Epithelial cell of esophagus (primary cell): ENCODE measurements at regions not wholly inside any gene's neighbourhood (a gene's known extent, or its start where the extent isn't known, plus 50 kb on each side); places are given as distances from the start of the nearest gene placed in this dataset.

Experiments
- DNase-seq: peaks from one replicate; pipeline ENCODE4 v3.0.0; 2010; ENCODE audit warnings: low read depth
- H3K4me3 ChIP-seq: 2 replicates; pipeline ENCODE4 v1.5.1; 2011; ENCODE audit warnings: mild to moderate bottlenecking, low read length, control low read depth
- TF ChIP-seq, protein P1 (sequence below): IDR thresholded peaks from 2 replicates; pipeline ENCODE4 v1.5.1; 2011; ENCODE audit warnings: low read depth, mild to moderate bottlenecking, low read length, control low read depth, inconsistent platforms; ENCODE audit not compliant: insufficient read depth; ENCODE audit errors: missing control alignments

- H3K4me3 ChIP-seq = no peak overlapping the region
- TF ChIP-seq, protein P1, sequence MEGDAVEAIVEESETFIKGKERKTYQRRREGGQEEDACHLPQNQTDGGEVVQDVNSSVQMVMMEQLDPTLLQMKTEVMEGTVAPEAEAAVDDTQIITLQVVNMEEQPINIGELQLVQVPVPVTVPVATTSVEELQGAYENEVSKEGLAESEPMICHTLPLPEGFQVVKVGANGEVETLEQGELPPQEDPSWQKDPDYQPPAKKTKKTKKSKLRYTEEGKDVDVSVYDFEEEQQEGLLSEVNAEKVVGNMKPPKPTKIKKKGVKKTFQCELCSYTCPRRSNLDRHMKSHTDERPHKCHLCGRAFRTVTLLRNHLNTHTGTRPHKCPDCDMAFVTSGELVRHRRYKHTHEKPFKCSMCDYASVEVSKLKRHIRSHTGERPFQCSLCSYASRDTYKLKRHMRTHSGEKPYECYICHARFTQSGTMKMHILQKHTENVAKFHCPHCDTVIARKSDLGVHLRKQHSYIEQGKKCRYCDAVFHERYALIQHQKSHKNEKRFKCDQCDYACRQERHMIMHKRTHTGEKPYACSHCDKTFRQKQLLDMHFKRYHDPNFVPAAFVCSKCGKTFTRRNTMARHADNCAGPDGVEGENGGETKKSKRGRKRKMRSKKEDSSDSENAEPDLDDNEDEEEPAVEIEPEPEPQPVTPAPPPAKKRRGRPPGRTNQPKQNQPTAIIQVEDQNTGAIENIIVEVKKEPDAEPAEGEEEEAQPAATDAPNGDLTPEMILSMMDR = no peak
- DNase-seq = peak; percentile 97
Observed at GRCh38 chr2:59389240-59389639, 1148.1 kb upstream of the FANCL start.

DNA sequence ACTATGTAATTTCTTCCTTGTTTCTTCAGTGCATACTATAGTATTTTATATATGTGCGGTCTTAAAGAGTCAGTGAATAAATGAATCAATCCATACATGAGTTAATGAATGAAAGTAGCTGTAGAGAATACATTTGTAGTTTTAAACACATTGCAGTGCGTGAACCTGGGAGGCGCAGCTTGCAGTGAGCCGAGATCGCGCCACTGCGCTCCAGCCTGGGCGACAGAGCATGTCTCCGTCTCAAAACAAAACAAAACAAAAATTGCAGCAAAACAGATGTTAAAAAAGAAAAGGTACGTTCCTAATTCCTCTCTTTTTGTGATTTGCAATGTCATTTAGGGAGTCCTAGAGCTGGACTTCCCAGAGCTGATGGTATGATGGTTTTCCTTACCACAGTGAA, 1144.8 kb upstream of the FANCL start:
- H3K4me3 ChIP-seq = no peak overlapping the region
- TF ChIP-seq, protein P1 = no peak
- no peak for DNase-seq

- H3K4me3 ChIP-seq = no peak overlapping the region
- no peak for DNase-seq
- TF ChIP-seq, protein P1 = no peak
Observed at GRCh38 chr2:59383473-59383872, 1142.3 kb upstream of the FANCL start.

GRCh38 chr2:59378127-59378526, 1137.0 kb upstream of the FANCL start:
- DNase-seq = no peak
- TF ChIP-seq, protein P1 = no peak
- no peak overlapping the region for H3K4me3 ChIP-seq

DNA sequence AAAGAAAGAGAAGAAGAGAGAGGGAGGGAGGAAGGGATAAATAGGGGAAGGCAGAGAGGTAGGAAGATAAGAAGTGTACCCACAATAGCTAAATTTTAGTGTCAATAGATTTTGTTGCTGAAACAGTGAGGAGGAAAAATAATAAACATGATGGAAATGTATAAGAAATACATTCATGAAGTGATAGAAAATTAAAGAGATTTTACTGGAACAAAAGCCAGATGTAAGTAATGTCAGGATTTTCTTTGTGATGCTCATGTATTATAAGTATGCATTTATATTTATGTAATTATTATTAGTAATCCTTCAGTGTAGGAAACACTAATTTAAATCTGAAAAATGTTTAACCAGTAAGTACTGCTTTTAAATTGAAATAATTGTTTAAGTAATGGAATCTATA, 1125.2 kb upstream of the FANCL start:
- DNase-seq = no peak
- H3K4me3 ChIP-seq = no peak overlapping the region
- TF ChIP-seq, protein P1 = no peak

GRCh38 chr2:59354498-59354897, 1113.4 kb upstream of the FANCL start:
- peak; percentile 18 for DNase-seq
- H3K4me3 ChIP-seq = no peak overlapping the region
- TF ChIP-seq, protein P1 = no peak

- TF ChIP-seq, protein P1 = no peak
- peak; percentile 67 for DNase-seq
- no peak overlapping the region for H3K4me3 ChIP-seq
Observed at GRCh38 chr2:59353306-59353921, 1112.3 kb upstream of the FANCL start.
